ENCODE measurements at regions not wholly inside any gene's neighbourhood (a gene's known extent, or its start where the extent isn't known, plus 50 kb on each side); places are given as distances from the start of the nearest gene placed in this dataset.

DNA sequence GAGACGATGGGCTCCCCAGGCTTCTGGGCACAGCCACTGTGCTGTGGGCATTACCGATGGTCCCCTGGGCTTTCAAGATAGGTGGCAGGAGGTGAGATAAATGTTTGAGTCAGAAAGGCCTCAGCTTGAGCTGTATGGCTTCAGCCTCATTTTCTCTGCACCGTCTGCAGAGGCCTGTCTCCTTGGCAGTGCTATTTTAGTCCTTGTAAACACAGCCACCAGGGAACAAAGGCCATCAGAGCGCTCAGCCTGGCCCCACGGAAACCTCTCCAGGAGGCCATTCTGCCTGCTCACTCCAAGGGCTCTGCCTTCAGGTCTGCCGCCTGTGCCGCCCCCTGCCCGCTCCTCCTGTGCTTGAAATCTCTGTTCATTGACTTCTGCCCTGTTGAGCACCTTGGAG is 1424.9 kb downstream of the TBC1D22A start:
- H3K4me3 Mint-ChIP-seq: no peak overlapping the region
- intact Hi-C loops (cut with micrococcal nuclease): no loop called here
- H3K36me3 Mint-ChIP-seq (ENCODE audit: low read depth): no peaks in the 10 kb centered on the region
- no peak for DNase-seq
- H3K4me1 Mint-ChIP-seq (ENCODE audit: low read depth): no peaks in the 10 kb centered on the region
- H3K27ac Mint-ChIP-seq: no peak overlapping the region
- H3K27me3 Mint-ChIP-seq (ENCODE audit: low read depth): peaks cover 11% of the 10 kb centered on the region
- CTCF ChIA-PET: no interaction called here
- H3K9me3 Mint-ChIP-seq: peaks cover 14% of the 10 kb centered on the region

DNA sequence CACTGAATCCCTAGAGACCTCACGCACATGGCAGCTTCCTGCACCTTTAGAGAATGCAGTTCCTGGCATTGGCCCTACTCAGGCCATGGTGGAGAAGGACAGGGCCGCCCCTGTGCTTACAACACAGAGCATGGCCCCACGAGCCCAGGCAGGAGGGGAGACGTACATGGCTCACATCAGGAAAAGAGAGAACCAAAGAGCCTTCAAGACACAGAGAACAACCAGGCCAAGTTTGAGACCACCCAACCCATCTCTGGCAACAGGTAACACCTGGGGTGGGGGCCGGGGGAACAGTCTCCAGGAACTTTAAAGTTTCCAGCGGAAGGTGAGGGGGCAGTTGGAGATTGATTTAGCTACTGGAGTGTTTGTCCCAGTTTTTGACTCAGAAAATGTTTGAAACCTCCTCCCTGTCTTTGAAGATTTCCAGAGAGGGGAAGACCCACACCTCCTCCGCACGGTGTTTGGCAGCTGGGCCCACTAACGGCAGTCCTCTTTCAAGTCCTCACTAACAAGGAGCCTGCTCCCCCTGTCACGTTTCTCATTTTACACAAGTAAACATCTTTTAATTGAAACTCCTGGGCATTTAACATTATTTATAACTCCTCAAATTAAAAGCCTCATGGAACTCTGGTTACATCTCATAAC is 1423.8 kb downstream of the TBC1D22A start:
- peaks cover 11% of the 10 kb centered on the region for H3K27me3 Mint-ChIP-seq (ENCODE audit: low read depth)
- no peak overlapping the region for H3K27ac Mint-ChIP-seq
- H3K36me3 Mint-ChIP-seq (ENCODE audit: low read depth): no peaks in the 10 kb centered on the region
- intact Hi-C loops (cut with micrococcal nuclease): no loop called here
- no peaks in the 10 kb centered on the region for H3K4me1 Mint-ChIP-seq (ENCODE audit: low read depth)
- CTCF ChIA-PET: no interaction called here
- no peak for DNase-seq
- peaks cover 7% of the 10 kb centered on the region for H3K9me3 Mint-ChIP-seq
- no peak overlapping the region for H3K4me3 Mint-ChIP-seq

DNA sequence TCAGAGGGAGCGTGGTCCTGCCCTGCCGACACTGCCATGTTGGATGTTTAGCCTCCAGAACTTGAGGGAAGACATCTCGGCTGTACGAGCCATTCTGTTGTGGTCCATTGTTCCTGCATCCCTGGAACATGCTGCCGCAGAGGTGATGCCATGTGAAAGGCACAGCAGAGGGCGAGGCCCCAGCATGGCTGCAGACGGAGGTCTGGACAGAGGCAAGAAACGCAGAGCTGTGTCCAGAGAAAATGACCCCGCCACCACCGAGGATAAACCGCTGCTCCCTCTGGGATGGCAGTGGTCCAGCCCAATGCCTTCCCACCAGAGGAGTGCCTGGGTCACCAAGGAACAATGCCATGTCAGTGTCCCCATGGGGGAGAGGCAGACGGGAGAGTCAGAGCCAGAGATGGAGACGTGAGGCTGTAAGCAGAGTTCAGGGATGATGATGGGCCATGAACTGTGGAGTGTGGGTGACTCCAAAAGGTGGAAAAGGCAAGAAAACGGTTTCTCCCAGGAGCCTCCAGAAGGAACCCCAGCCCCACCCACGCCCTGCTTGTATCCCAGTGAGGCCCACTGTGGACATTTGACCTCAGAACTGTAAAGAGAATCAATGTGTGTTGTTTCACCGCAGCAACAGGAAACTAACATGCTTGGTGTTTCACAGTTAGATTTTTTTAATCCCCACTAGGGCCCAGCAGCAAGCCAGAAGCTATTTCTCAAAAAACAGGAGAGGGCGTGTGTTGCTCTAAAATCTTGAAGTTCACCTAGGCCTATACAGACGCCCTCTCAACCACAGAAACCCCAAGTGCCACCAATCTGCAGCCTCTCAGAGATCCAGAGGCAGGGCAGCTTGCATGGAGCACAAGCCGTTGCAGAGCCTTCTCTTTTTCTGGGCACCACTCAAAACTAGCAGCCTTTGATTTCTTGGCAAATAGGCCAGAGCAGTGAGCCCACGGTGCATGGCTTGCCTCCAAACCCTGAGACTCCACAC is 1422.9 kb downstream of the TBC1D22A start:
- peaks cover 5% of the 10 kb centered on the region for H3K9me3 Mint-ChIP-seq
- H3K27ac Mint-ChIP-seq: no peak overlapping the region
- H3K4me3 Mint-ChIP-seq: no peak overlapping the region

GRCh38 chr22:48182846-48183805 is 1420.7 kb downstream of the TBC1D22A start:
- Mint-ChIP-seq H3K9me3 (no peaks in the 10 kb centered on the region), H3K27me3 (ENCODE audit: low read depth) (peaks cover 2% of the 10 kb centered on the region), H3K36me3 (ENCODE audit: low read depth) (no peaks in the 10 kb centered on the region), H3K4me1 (ENCODE audit: low read depth) (no peaks in the 10 kb centered on the region), H3K27ac (no peak overlapping the region), H3K4me3 (no peak overlapping the region)
- no peak for DNase-seq
- intact Hi-C loops (cut with micrococcal nuclease): no loop called here
- CTCF ChIA-PET: no interaction called here

More for the DNA sequence above, 1422.9 kb downstream of the TBC1D22A start:
- CTCF ChIA-PET: no interaction called here
- peaks cover 11% of the 10 kb centered on the region for H3K27me3 Mint-ChIP-seq (ENCODE audit: low read depth)
- no peaks in the 10 kb centered on the region for H3K36me3 Mint-ChIP-seq (ENCODE audit: low read depth)
- no peak for DNase-seq
- intact Hi-C loops (cut with micrococcal nuclease): no loop called here
- no peaks in the 10 kb centered on the region for H3K4me1 Mint-ChIP-seq (ENCODE audit: low read depth)

DNA sequence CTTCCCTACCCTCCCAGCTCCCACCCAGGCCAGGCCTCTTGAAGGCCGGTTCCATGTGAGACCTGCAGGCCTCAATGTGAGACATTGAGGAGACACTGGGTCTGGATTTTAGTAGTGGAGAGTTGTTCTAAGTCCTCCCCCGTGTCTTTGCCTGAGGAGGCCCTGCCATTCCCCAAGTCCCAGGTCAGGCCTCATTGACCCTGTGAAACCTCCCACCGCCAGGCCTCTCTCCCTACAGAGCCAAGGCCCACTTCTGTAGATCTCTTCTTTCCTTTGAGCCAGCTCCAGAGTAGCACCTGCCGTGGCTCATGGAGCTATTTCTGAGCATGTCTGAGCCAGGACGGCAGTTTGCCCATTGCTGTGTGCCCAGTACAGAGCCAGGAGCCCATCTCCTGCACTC is 1419.6 kb downstream of the TBC1D22A start:
- intact Hi-C loops (cut with micrococcal nuclease): no loop called here
- Mint-ChIP-seq H3K36me3 (ENCODE audit: low read depth) (no peaks in the 10 kb centered on the region), H3K4me3 (no peak overlapping the region), H3K4me1 (ENCODE audit: low read depth) (no peaks in the 10 kb centered on the region), H3K27ac (no peak overlapping the region), H3K9me3 (no peaks in the 10 kb centered on the region), H3K27me3 (ENCODE audit: low read depth) (peaks cover 1% of the 10 kb centered on the region)
- DNase-seq: no peak
- CTCF ChIA-PET: no interaction called here

DNA sequence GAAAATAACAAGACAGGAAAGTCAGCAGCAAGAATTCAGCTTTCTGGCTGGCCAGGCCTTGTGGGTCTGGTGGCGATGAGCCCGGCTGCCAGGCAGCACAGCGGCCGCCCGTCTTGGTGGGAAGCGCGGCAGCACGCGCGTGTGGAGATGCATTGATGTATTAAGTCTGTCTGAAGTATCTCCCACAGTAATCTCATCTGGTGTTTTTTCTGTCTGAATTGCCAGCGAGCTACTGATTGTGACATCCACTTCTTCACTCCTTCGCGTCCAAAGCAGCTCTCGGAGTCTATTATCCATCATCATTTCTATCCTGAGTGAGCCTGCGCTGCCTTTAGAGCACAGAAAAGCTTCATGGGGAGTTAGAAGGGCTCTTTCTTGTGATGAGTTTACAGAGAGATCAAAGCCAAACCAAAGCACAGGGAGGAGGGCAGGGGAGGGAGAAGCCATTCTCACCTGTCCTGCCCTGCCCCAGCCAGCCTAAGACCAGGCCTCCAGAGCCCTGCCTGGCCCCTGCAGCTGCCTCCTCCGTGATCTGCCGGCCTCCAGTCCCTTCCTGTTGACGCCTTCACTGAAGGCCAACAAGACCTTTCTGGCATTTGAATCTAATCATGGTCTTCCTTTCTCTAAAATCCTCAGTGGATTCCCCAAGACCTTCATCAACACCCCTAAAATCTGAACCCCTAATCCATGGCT is 1419.0 kb downstream of the TBC1D22A start:
- DNase-seq: no peak
- Mint-ChIP-seq H3K27ac (no peak overlapping the region), H3K9me3 (no peaks in the 10 kb centered on the region), H3K36me3 (ENCODE audit: low read depth) (no peaks in the 10 kb centered on the region), H3K4me3 (no peak overlapping the region), H3K4me1 (ENCODE audit: low read depth) (no peaks in the 10 kb centered on the region), H3K27me3 (ENCODE audit: low read depth) (peaks cover 1% of the 10 kb centered on the region)
- CTCF ChIA-PET: no interaction called here
- intact Hi-C loops (cut with micrococcal nuclease): no loop called here

DNA sequence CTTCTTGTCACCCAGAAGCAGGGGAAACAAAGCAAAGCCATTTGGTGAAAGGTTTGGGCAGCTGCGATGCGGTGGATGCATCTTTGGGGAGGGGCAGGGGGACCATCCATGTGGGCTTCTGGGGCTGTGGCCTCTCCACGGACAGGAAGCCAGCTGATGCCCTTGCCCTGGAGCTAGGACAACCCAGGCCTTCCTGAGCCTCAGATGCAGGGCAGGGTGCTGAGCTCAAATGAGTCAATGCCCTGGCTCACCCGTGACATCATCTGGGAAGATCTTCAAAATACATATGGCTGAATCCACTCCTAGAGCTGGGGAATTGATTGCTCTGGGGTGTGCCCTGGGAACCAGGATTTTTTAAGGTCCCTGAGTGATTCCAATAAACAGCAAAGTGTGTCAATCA is 1418.2 kb downstream of the TBC1D22A start:
- Mint-ChIP-seq H3K4me1 (ENCODE audit: low read depth) (no peaks in the 10 kb centered on the region), H3K27me3 (ENCODE audit: low read depth) (no peaks in the 10 kb centered on the region)
- intact Hi-C loops (cut with micrococcal nuclease): no loop called here

GRCh38 chr22:48179571-48180546 is 1417.4 kb downstream of the TBC1D22A start:
- Mint-ChIP-seq H3K27ac (no peak overlapping the region), H3K4me1 (ENCODE audit: low read depth) (no peaks in the 10 kb centered on the region), H3K9me3 (no peaks in the 10 kb centered on the region), H3K27me3 (ENCODE audit: low read depth) (no peaks in the 10 kb centered on the region), H3K36me3 (ENCODE audit: low read depth) (no peaks in the 10 kb centered on the region), H3K4me3 (no peak overlapping the region)
- CTCF ChIA-PET: no interaction called here
- intact Hi-C loops (cut with micrococcal nuclease): no loop called here
- DNase-seq: no peak

More for the DNA sequence above, 1418.2 kb downstream of the TBC1D22A start:
- Mint-ChIP-seq H3K27ac (no peak overlapping the region), H3K36me3 (ENCODE audit: low read depth) (no peaks in the 10 kb centered on the region), H3K4me3 (no peak overlapping the region), H3K9me3 (no peaks in the 10 kb centered on the region)
- CTCF ChIA-PET: no interaction called here
- DNase-seq: no peak

- H3K36me3 Mint-ChIP-seq (ENCODE audit: low read depth): no peaks in the 10 kb centered on the region
- CTCF ChIA-PET: no interaction called here
- no peaks in the 10 kb centered on the region for H3K27me3 Mint-ChIP-seq (ENCODE audit: low read depth)
- H3K27ac Mint-ChIP-seq: no peak overlapping the region
- intact Hi-C loops (cut with micrococcal nuclease): no loop called here
- no peaks in the 10 kb centered on the region for H3K9me3 Mint-ChIP-seq
- H3K4me1 Mint-ChIP-seq (ENCODE audit: low read depth): no peaks in the 10 kb centered on the region
- DNase-seq: no peak
- H3K4me3 Mint-ChIP-seq: no peak overlapping the region
Measured at GRCh38 chr22:48178536-48178935, 1416.1 kb downstream of the TBC1D22A start.

- intact Hi-C loops (cut with micrococcal nuclease): no loop called here
- CTCF ChIA-PET: no interaction called here
- H3K36me3 Mint-ChIP-seq (ENCODE audit: low read depth): no peaks in the 10 kb centered on the region
- H3K27me3 Mint-ChIP-seq (ENCODE audit: low read depth): no peaks in the 10 kb centered on the region
- no peaks in the 10 kb centered on the region for H3K4me1 Mint-ChIP-seq (ENCODE audit: low read depth)
- H3K27ac Mint-ChIP-seq: no peak overlapping the region
- no peak for DNase-seq
- H3K4me3 Mint-ChIP-seq: no peak overlapping the region
- H3K9me3 Mint-ChIP-seq: no peaks in the 10 kb centered on the region
Measured at GRCh38 chr22:48177631-48178030, 1415.2 kb downstream of the TBC1D22A start.

DNA sequence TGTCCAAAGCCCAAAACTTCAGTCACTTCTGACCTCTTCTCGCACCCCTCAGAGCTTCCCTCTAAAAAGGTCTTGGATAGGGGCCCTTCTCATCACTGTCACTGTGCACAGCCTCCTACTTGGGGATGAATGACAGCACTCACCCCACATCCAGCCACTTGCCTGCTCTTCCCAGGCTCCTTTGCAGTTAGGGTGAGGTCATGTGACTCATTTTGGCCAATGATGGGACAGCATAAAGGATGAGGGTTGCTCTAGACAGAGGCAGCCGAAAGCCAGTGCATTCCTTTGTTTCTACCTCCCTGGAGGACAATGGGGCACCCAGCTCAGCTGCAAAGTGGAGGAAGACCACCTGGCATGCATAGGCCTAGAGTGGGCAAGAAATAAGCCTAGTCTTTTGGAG is 1413.3 kb downstream of the TBC1D22A start:
- Mint-ChIP-seq H3K27me3 (ENCODE audit: low read depth) (no peaks in the 10 kb centered on the region), H3K27ac (no peak overlapping the region), H3K9me3 (no peaks in the 10 kb centered on the region), H3K36me3 (ENCODE audit: low read depth) (no peaks in the 10 kb centered on the region), H3K4me3 (no peak overlapping the region), H3K4me1 (ENCODE audit: low read depth) (no peaks in the 10 kb centered on the region)
- CTCF ChIA-PET: no interaction called here
- intact Hi-C loops (cut with micrococcal nuclease): no loop called here
- DNase-seq: no peak

Measured in activated naive CD4-positive, alpha-beta T cell treated with anti-CD3 and anti-CD28 coated beads for 36 hours (primary cell).